ENCODE measurements at regions not wholly inside any gene's neighbourhood (a gene's known extent, or its start where the extent isn't known, plus 50 kb on each side); places are given as distances from the start of the nearest gene placed in this dataset.
"Not testable (repeated sequence)": the region's sequence is repeated elsewhere in the genome, so short reads cannot be mapped to it uniquely, and the experiment has no call there.

- DNase-seq: no peak
Measured at GRCh38 chr7:126166645-126167044, 1086.1 kb downstream of the GRM8 start.

- DNase-seq: no peak
Measured at GRCh38 chr7:126163647-126164046, 1089.1 kb downstream of the GRM8 start.

GRCh38 chr7:126157391-126157790, 1095.3 kb downstream of the GRM8 start:
- no peak for DNase-seq

GRCh38 chr7:126150278-126150958, 1102.3 kb downstream of the GRM8 start:
- DNase-seq: no peak

- no peak for DNase-seq
Measured at GRCh38 chr7:126140858-126141466, 1111.8 kb downstream of the GRM8 start.

- DNase-seq: no peak
Measured at GRCh38 chr7:126119981-126120380, 1132.8 kb downstream of the GRM8 start.

- DNase-seq: no peak
Measured at GRCh38 chr7:126103582-126103981, 1149.2 kb downstream of the GRM8 start.

- DNase-seq: no peak
Measured at GRCh38 chr7:126083014-126083413, 1153.4 kb upstream of the POT1 start.

GRCh38 chr7:126079581-126079980, 1150.0 kb upstream of the POT1 start:
- no peak for DNase-seq

- no peak for DNase-seq
Measured at GRCh38 chr7:126079151-126079550, 1149.5 kb upstream of the POT1 start.

- no peak for DNase-seq
Measured at GRCh38 chr7:126065766-126066165, 1136.1 kb upstream of the POT1 start.

GRCh38 chr7:126057979-126058378, 1128.4 kb upstream of the POT1 start:
- DNase-seq: no peak

- not testable (repeated sequence) for DNase-seq
Measured at GRCh38 chr7:126056613-126057012, 1127.0 kb upstream of the POT1 start.

- no peak for DNase-seq
Measured at GRCh38 chr7:126052229-126052628, 1122.6 kb upstream of the POT1 start.

GRCh38 chr7:126044662-126045061, 1115.0 kb upstream of the POT1 start:
- no peak for DNase-seq

GRCh38 chr7:126041472-126041871, 1111.8 kb upstream of the POT1 start:
- no peak for DNase-seq

GRCh38 chr7:126040114-126041045, 1110.8 kb upstream of the POT1 start:
- no peak for DNase-seq

GRCh38 chr7:126026421-126027088, 1096.9 kb upstream of the POT1 start:
- DNase-seq: no peak

GRCh38 chr7:126022452-126022851, 1092.8 kb upstream of the POT1 start:
- DNase-seq: no peak

GRCh38 chr7:126016722-126017121, 1087.1 kb upstream of the POT1 start:
- no peak for DNase-seq

- no peak for DNase-seq
Measured at GRCh38 chr7:126005064-126005463, 1075.4 kb upstream of the POT1 start.

GRCh38 chr7:126001349-126001748, 1071.7 kb upstream of the POT1 start:
- DNase-seq: no peak

GRCh38 chr7:125984795-125985194, 1055.2 kb upstream of the POT1 start:
- DNase-seq: no peak

Measured in 8988T (cell line).